Stromal cell of bone marrow (primary cell): ENCODE measurements at regions not wholly inside any gene's neighbourhood (a gene's known extent, or its start where the extent isn't known, plus 50 kb on each side); places are given as distances from the start of the nearest gene placed in this dataset.
"Not testable (repeated sequence)": the region's sequence is repeated elsewhere in the genome, so short reads cannot be mapped to it uniquely, and the experiment has no call there.

Experiments used
- DNase-seq: peaks from one replicate; pipeline ENCODE4 v3.0.0-alpha.2; 2012; ENCODE audit warnings: low read depth

DNA sequence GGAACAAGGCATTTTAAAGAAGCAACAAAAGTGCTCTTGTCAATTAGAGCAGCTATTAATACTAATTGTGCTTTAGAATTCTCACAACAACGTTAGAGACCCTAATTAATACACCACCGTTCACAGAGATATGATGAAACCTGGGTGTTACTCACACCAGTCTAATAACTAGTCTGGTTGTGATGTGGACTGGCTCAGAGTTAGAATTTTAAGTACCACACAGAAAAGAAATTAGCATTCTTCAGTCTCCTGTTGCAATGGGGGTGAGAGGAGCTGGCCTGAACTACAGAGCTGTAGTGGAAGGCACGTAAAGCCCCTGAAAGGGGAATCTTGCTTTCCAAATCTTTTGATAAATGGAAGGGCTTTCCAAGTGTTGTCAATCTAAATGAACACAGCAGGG, 240.8 kb upstream of the TOX3 start:
- no peak for DNase-seq

DNA sequence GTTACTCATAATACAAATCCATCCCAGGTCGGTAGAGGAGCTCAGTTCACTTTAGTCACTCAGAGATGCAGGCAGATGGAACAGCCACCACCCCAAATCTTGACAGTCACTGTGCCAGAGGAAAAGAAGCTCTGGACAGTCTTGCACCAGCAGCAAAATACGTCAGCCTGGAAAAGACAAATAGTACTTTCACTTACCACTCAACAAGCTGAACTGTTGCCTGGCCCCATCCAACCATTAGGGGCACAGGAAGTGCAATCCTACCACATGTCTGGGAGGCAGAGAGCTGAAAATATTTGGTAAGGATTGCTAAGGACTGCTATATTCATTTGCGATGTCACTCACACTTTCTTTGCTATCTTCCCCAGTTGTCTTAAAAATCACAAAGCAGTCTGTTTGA, 239.1 kb upstream of the TOX3 start:
- no peak for DNase-seq

DNA sequence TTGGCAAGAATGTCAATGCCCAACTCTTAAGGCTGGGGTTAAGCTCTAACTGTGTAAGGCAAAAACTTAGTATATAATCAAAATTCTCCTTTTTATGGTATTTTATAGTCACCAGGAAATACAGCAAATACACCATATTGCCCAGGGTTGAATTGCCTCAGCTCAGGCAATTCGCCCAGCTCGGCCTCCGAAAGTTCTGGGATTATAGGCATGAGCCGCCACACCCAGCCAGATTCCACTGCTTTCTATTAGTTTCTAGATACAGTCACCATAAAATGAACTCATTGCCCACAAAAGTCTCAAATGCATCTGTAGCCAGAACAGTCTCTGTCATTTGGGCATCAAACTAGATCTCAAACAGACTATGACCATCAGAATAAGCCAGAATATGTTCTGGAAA, 238.7 kb upstream of the TOX3 start:
- DNase-seq: no peak

DNA sequence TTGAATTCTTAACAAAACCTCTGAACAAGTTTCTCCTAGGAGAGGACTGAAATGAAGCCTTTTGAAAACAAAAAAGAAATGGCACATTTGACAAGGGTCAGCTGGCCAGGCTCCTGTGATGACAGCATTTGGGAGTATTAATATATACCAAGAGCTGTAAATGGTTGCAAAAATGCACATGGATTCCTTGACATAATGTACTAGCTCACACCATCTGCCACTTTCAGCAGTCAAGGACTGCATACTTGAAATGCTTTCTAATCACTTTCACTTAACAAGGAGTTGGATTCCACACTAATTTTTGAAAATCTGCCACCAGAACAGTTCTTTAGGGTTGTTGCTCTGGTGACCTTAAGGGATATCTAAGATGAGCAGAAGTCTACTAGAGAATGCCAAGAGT, 236.7 kb upstream of the TOX3 start:
- DNase-seq: no peak

DNA sequence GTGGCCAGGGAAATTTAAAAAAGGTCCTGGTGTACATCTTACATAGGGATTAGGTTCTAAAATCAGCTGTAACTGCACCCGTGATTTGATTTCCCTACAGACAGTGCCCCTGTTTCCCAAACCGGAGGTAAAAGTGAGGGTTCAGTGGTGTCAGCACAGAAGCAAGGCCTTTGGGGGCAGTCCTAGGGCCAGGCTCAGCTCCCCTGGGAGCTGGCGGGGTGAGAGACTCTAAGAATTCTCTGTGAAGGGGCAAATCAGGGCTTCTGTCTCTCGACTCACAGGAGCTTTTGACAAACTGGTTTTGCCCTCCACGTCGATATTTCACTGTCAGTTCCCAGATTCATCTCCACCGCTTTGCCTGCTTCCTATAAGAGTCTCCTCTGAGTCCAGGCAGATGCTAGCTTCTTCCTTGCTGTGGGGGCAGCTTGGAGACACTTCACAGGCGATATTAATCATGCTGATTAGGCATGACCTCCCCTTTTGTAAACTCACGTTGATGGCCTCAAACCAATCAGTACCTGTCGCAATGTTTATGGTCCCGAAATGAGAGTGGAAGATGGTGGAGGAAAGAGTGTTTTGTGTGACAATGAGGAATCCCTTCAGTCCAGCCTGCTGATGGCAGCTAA, 234.2 kb upstream of the TOX3 start:
- DNase-seq: no peak

DNA sequence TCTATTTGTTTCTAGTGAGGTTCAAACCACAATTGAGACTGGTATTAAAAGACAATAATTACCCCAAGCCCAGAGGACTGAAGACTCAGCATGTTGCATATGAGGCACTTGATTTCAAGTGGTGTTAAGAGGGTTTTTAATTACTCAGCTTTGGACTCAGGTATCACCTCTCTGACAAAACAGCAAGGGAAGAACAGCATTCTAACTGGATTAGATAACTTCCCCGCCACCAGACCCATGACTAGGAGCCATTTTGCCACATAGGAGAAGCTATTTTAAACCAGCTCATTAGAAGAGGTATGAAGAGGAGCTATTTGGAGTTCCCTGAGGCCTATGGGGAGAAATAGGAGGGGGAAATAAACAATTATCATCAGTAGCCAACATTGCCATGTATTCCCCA, 226.1 kb upstream of the TOX3 start:
- DNase-seq: no peak

DNA sequence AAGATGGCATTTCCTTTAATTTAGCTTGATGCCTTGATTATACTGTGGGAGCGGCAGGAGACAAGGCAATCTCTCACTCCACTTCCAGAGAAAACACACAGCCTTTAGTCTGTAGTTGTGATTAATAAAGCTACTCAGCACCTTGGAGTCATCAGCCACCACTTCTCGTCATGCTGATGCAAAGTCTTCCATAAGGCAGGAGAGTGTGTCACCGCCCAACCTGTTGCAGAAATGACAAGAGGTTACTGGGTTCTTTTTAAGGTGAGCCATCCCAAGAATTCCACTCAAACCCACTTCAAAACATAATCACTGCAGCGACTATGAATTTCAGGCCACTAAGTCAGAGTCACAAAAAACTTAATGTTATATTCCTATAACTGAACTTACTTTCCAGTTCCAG, 223.9 kb upstream of the TOX3 start:
- DNase-seq: no peak

DNA sequence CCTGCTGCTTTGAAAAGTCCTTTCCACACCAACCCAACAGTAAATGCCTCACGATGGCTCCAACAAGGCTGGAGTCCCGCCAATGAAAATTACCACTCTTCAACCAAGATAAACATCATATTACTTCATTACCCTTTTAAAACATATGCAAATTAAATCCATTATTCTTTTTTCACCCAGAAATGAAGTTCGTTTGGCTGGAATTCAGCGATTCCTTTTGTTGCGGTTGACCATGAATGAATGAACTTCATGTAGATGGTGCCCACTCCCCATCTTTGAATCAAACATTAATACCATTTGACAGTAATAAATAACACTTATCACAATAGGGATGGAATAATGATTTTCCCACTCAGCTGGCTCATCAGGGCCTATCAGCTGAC, 211.5 kb upstream of the TOX3 start:
- DNase-seq: no peak

DNA sequence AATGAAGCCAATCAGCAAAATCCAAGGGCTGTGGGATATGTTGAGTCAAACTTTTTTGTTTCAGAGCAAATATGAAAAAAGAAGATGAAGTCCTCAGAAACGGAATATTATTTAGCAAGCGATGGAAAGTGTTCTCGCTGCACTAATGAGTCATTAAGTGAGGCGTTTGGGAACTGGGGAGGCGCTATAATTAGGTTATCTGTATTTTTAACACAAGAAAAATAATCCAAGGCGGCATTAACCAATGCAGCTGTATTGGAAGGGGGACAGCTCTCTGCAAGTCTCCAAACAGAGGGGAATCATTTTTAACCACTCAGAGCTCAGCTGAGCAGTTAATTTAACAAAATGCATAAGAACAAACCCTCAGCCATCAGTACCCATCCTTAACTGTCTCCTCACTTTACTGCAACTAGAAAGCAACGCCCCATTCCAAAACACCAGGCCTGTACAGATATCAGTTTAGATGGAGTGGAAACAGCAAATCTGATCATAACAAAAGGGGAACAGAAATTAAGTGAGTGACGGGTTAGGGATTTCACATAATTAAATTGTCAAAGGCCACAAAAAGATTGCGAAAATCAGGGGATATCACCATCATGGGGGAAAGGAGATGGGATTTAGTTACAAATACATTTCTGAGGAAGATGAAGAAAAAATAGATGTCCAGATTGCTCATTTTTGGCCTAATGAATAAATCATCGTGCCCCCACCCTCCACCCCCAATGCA, 211.0 kb upstream of the TOX3 start:
- DNase-seq: no peak

DNA sequence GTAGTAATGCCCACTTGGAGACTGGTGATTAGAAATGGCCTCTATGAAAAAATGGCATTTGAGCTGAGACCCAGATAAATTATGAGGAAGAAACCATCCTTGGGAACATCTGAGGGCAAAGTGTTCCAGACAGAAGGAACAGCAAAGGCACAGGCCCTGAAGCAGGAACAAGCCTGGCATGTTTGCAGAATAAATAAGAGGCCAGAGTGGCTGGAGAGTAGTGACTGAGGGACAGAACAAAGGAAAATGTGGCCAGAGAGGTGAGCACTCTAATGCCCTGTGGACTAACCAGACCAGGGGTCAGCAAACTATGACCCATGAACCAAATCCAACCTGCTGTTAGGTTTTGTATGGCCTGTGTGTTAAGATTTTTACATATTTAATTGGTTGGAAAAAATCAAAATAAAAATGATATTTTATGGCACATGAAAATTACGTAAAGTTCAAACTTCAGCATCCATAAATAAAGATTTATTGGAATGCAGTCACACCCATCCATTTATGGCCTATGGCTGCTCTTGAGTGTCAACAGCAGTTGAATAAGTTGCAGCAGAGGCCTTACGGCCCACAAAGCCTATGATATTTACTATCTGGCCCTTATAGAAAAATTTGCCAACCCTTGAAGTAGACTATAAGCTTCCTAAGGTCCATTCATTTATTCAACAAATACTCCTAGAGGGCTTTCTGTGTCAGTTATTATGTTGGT, 210.0 kb upstream of the TOX3 start:
- no peak for DNase-seq

DNA sequence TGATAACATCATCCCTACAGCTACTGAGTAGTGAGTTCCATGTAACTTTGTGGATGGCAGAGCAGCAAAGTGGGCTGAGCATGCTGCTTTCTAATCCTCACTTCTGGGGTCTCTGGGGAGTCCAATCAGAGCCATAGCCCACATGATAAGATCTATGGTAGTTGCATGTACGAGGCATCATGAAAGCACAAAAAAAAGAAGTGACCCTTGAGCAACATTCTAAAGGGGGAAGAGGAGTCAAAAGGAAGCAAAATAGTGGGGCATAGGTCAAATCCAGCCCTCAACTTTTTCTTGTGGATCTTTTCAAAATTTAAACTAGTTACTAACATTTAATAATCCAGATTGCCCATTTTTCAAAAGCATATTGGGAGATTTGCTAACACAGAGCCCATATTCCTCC, 208.5 kb upstream of the TOX3 start:
- no peak for DNase-seq

DNA sequence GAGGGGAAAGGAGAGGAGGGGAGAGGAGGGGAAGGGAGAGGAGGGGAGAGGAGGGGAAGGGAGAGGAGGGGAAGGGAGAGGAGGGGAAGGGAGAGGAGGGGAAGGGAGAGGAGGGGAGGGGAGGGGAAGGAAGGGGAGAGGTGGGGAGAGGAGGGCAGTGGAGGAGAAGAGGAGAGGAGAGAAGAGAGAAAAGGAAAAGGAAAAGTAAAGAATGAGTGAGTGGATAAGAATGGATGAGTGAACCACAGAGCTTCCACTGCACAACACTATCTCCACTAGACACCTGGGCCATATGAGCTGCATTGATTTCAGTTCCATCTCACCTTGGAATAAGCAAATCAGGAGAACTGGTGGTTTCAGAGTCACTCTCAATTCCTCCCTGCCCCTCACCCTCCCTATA, 204.1 kb upstream of the TOX3 start:
- DNase-seq: no peak

DNA sequence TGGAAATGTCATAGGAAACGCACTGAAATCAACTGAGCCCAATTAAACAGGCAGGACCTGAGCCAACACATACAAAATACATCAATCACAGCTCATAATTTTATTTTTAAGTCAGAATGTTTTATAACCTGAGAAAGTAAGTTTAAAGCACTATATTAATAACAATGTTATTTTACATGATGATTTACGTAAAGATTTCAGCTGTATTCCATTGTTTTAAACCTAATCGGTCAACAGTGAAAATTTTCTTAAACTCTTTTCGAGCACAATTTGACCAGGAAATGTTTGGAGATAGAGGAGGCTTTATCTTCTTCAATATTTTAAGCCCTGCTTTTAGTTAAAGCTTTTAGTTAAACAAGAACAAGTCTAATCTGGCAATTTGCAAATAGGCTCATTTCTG, 201.8 kb upstream of the TOX3 start:
- DNase-seq: no peak

DNA sequence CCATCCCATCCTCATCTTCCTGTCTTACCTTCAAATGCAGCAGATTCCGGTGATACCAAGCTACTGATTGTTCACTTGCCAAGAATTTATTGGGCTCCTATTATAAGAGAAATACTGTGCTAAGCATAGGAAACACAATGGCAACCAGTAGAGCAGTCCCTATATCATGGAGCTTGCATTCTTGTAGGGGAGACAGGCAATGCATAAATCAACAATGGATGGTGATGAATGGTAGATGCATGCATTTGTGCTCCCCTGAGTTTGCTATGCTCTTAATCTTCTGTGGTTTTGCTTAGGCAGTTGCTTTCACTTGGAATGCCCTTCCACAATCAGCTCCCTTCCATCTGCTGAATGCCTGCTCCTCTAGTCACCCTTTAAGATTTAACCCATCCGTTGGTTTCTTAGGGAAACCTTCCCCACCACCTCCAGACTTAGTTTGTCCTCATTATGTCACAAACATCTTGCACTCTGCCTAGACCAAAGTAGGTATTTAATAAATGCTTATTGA, 200.2 kb upstream of the TOX3 start:
- DNase-seq: no peak

DNA sequence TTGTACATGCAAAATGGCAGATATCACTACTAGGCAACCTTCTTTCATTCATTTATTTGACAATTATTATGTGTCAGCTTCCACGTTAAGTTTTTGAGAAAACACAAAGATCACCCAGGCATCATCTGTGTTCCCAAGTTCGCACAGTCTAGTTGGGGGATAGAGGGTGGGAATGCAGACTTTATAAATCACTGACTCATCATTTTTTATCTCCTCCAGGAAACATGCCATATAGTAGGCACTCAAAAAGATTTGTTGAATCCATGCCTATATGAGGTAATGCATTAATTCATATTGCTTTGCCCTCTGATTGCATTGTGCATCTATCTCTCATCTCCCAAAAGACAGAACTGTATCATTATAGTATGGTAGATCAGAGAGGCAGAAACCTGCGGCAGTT, 196.8 kb upstream of the TOX3 start:
- no peak for DNase-seq

DNA sequence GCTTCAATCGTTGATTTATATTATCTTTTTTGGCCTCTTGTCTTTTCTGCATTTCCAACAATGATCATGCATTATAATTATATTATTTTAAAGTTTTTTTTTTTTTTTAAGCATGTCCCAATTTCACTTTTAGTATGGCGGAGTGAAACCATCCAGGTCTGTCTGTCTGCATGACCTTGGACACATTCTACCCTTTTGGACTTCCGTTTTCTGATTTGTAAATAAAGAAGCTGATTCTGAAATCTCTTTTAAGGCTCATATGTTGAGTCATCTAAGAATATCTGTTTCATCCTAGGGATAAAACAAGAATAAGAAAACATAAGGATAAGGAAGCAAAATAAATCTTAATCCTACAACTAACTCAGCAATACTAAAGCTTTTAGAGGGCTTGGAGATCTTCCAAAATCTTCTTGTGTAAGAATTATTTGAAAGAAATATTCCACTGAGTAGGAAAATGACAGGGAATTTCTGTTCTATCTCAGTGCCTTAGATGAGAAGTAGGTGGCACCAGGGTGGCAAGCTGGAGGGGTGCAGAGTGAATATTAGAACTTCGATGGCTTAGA, 195.7 kb upstream of the TOX3 start:
- DNase-seq: no peak

DNA sequence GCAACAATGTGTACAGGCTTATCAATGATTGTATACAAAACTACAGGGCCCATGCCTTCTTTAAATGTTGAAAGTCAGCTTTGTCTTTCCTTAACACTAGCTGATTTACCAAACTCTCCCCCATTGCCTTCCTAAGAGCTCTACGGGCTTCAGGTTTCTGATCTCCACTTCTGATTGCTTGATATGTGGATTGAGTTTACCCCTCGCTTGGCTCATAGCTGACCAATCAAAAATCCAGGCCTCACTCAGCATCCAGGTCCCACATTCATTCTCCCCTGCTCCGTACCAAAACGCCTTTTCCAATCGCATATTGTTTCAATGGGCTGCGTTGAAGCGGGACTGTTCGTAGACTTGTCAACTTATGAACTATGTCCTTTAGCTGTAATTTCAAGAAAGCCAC, 195.1 kb upstream of the TOX3 start:
- no peak for DNase-seq

DNA sequence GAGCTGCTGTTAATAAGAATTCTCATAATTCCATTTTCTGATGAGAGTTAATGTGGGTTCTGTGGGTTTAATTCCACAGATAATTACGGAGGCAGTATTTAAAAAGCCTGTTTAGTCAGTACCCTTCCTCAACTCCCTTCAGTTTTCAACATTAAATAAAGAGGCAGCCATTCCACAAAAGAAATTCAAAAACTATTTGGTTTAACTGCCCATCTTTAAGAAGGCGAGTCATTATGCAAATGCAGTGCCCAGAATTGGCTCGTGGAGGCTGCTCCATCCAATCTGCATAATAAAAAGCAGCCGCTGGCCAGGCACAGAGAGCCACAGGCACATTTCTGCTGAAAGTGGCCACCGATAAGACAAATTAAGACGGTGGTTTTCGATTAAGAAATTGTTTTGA, 194.4 kb upstream of the TOX3 start:
- no peak for DNase-seq

DNA sequence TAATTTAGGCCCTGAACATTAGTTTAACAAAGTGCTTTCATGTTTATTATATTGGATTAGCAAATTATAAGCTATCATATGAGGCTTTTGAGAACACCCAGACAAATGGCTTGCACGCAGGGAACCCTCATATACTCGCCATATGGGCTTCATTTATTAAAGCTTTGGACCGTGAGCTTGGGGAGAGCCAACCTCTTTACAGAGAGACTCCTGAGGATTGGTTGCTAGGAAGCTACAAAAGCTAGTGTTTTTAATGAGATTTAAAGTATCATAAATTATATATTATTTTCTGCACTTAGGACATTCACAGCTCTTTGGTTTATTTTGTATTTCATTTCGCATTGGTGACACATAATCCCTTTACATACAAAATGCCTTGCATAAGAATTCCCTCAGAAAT, 193.8 kb upstream of the TOX3 start:
- DNase-seq: no peak

DNA sequence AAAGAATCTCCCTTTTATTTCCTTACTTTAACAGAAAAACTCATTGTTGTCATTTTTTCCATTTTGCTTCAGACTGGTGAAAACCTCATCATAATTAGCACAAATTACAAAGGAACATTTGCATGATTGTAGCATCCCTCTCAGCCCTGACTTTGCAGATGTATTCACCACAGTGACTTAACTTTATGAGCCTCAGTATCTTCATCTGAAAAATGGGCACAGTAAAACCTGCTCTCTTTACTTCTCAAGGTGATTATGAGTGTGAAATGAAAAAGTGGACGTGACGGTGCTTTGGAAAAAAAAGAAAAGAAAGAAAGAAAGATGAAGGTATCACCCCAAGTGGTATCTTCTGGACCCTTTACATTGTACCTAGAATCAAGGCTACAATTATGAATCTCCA, 193.4 kb upstream of the TOX3 start:
- no peak for DNase-seq

DNA sequence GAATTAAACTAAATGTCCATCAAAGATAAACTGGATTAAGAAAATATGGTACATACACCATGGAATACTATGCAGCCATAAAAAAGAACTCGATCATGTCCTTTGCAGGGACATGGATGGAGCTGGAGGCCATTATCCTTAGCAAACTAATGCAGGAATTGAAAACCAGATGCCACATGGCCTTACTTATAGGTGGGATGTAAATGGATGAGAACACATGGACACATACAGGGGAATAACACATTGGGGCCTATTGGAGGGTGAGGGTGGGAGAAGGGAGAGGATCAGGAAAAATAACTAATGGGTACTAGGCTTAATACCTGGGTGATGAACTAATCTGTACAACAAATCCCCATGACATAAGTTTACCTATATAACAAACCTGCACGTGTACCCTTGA, 192.0 kb upstream of the TOX3 start:
- DNase-seq: not testable (repeated sequence)

DNA sequence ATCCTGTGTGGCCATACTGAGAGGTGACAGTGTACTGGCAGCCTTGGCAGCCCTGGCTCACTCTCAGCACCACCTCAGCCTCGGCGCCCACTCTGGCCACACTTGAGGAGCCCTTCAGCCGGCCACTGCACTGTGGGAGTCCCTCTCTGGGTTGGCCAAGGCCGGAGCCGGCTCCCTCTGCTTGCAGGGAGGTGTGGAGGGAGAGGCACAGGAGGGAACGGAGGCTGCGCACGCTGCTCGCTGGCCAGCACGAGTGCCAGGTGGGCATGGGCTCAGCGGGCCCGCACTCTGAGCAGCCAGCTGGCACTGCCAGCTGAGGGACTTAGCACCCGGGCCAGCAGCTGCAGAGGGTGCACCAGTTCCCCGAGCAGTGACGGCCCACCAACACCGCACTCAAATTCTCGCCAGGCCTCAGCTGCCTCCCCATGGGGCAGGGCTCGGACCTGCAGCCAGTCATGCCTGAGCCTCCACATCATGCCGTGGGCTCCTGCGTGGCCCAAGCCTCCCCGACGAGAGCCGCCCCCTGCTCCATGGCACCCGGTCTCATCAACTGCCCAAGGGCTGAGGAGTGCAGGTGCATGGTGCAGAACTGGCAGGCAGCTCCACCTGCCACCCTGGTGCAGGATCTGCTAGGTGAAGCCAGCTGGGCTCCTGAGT, 184.4 kb upstream of the TOX3 start:
- no peak for DNase-seq

DNA sequence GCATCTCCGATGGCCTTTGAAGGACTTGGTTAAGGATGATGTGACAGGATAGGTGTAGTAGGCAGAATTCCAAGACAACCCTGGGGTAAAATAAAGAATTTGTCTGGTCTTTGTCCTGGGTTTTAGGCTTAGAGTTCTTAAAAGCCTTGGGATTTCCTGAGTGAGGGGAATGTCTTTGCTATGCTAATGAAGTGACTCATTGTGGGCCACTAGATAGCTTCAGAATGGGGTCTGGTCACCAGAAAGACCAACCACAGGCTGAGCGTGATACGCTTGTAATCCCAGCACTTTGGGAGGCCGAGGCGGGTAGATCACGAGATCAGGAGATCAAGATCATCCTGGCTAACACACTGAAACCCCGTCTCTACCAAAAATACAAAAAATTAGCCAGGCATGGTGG, 182.8 kb upstream of the TOX3 start:
- DNase-seq: no peak
